Ishikawa (cell line): ENCODE measurements at regions not wholly inside any gene's neighbourhood (a gene's known extent, or its start where the extent isn't known, plus 50 kb on each side); places are given as distances from the start of the nearest gene placed in this dataset.

Experiments used
- TEAD4 ChIP-seq: IDR thresholded peaks from 2 replicates; pipeline ENCODE4 v1.6.1; 2012
- TF ChIP-seq, protein P1 (sequence below): IDR thresholded peaks from 2 replicates; pipeline ENCODE4 v1.6.1; 2012

DNA sequence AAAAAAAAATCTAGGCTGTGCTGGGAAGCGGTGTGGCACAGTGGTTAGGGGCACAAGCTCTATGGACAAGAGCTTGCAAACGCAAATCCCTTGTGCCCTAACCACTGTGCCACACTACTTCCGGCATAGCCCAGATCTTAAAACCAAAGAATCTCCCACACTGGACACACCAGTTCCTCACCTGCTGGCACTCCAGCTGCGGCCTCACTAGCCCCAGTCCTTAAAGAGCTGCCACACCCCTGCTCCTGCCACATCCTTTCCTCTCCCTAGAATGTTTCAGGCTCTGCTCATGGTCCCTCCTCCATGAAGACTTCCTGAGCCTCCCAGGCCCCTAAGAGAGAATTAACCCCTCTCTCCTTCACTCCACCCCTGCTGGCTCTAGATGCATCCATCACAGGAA lies 71.8 kb upstream of the SRSF6 start:
- TF ChIP-seq TEAD4, result no peak
- TF ChIP-seq, protein P1, sequence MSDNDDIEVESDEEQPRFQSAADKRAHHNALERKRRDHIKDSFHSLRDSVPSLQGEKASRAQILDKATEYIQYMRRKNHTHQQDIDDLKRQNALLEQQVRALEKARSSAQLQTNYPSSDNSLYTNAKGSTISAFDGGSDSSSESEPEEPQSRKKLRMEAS, result no peak
